HEK293 (cell line): ENCODE measurements at regions not wholly inside any gene's neighbourhood (a gene's known extent, or its start where the extent isn't known, plus 50 kb on each side); places are given as distances from the start of the nearest gene placed in this dataset.

ENCODE experiments used
- CTCF ChIA-PET: fragments of 350-600 bp; formaldehyde crosslinking; extraction: SDS; loops from one replicate; lab custom pipeline; 2021; ENCODE audit warnings: antibody characterized with exemption; lab: Yijun Ruan, JAX
- POLR2A ChIA-PET: fragments of 300-600 bp; formaldehyde crosslinking; extraction: SDS; loops from one replicate; lab custom pipeline; 2020; ENCODE audit warnings: antibody characterized with exemption, inconsistent platforms; lab: Yijun Ruan, JAX
- H3K27ac ChIP-seq: fragments of 200-500 bp; sonication (Bioruptor generic); 2 replicates; pipeline ENCODE4 v1.5.1; 2014; ENCODE audit warnings: low read depth, low read length, control low read depth, inconsistent platforms; ENCODE audit errors: extremely low read depth
- H3K36me3 ChIP-seq, 2 experiments: fragments of 200-500 bp in 1 of 2; sonication (Bioruptor generic) in 1 of 2; 1 replicate in 1 of 2; 2 replicates in 1 of 2; pipeline ENCODE4 v1.5.1; 2014 to 2017; ENCODE audit warnings: inconsistent platforms in 2 of 2, low read length in 2 of 2; ENCODE audit not compliant: control insufficient read depth in 2 of 2, insufficient read depth in 1 of 2
- H3K4me1 ChIP-seq: fragments of 200-500 bp; sonication (Bioruptor generic); 2 replicates; pipeline ENCODE4 v1.5.1; 2014; ENCODE audit warnings: mild to moderate bottlenecking, low read length, inconsistent platforms; ENCODE audit not compliant: control insufficient read depth, insufficient read depth
- H3K4me3 ChIP-seq: 2 replicates; pipeline ENCODE4 v1.5.1; 2011; ENCODE audit warnings: low read depth, mild to moderate bottlenecking, control low read depth, low read length, moderate library complexity
- H3K9me3 ChIP-seq: fragments of 200-500 bp; sonication (Bioruptor generic); 2 replicates; pipeline ENCODE4 v1.5.1; 2014; ENCODE audit warnings: low read depth, low read length, inconsistent platforms; ENCODE audit not compliant: control insufficient read depth, insufficient read depth
- CTCF ChIP-seq: fragments of 450-650 bp; formaldehyde crosslinking; IDR thresholded peaks from 2 replicates; pipeline ENCODE4 v1.5.1; 2016; ENCODE audit warnings: missing biosample characterization, missing genetic modification characterization
- ELK4 ChIP-seq: IDR thresholded peaks from 2 replicates; pipeline ENCODE4 v1.6.1; 2011; ENCODE audit warnings: mild to moderate bottlenecking, low read depth, low read length, borderline replicate concordance
- KLF17 ChIP-seq: fragments of 450-650 bp; formaldehyde crosslinking; IDR thresholded peaks from 2 replicates; pipeline ENCODE4 v1.5.1; 2016; ENCODE audit warnings: missing biosample characterization, missing genetic modification characterization
- MEIS1 ChIP-seq: sonication (generic); formaldehyde crosslinking; IDR thresholded peaks from 2 replicates; pipeline ENCODE4 v1.8.1; 2022; ENCODE audit warnings: missing genetic modification reagents, mild to moderate bottlenecking, borderline replicate concordance
- SETDB1 ChIP-seq: IDR thresholded peaks from one replicate; pipeline ENCODE4 v1.6.1; 2017; ENCODE audit warnings: mild to moderate bottlenecking, low read length, moderate library complexity, mixed read lengths; ENCODE audit not compliant: insufficient read length
- SP7 ChIP-seq: fragments of 450-650 bp; formaldehyde crosslinking; IDR thresholded peaks from 2 replicates; pipeline ENCODE4 v1.5.1; 2016; ENCODE audit warnings: missing biosample characterization, missing genetic modification characterization
- ZBTB11 ChIP-seq: fragments of 450-650 bp; formaldehyde crosslinking; conservative IDR thresholded peaks from 2 replicates; pipeline ENCODE4 v1.5.1; 2016; ENCODE audit warnings: low read depth, missing biosample characterization, missing genetic modification characterization
- ZBTB21 ChIP-seq: fragments of 450-650 bp; formaldehyde crosslinking; IDR thresholded peaks from 2 replicates; pipeline ENCODE4 v1.5.1; 2017; ENCODE audit warnings: missing biosample characterization, missing genetic modification characterization
- ZBTB7A ChIP-seq: fragments of 450-650 bp; formaldehyde crosslinking; IDR thresholded peaks from 2 replicates; pipeline ENCODE4 v1.5.1; 2016; ENCODE audit warnings: low read depth, missing biosample characterization, missing genetic modification characterization
- ZNF132 ChIP-seq: fragments of 450-650 bp; formaldehyde crosslinking; IDR thresholded peaks from 2 replicates; pipeline ENCODE4 v1.5.1; 2017; ENCODE audit warnings: missing biosample characterization, missing genetic modification characterization, borderline replicate concordance
- ZNF2 ChIP-seq: fragments of 450-650 bp; formaldehyde crosslinking; IDR thresholded peaks from 2 replicates; pipeline ENCODE4 v1.5.1; 2016; ENCODE audit warnings: missing biosample characterization, missing genetic modification characterization
- ZNF211 ChIP-seq: fragments of 450-650 bp; formaldehyde crosslinking; IDR thresholded peaks from 2 replicates; pipeline ENCODE4 v1.5.1; 2016; ENCODE audit warnings: low read depth, missing biosample characterization, missing genetic modification characterization
- ZNF362 ChIP-seq: fragments of 450-650 bp; formaldehyde crosslinking; IDR thresholded peaks from 2 replicates; pipeline ENCODE4 v1.5.1; 2016; ENCODE audit warnings: missing biosample characterization, missing genetic modification characterization
- ZNF639 ChIP-seq: fragments of 450-650 bp; formaldehyde crosslinking; IDR thresholded peaks from 2 replicates; pipeline ENCODE4 v1.5.1; 2016; ENCODE audit warnings: missing biosample characterization, missing genetic modification characterization
- ZNF654 ChIP-seq: fragments of 450-650 bp; formaldehyde crosslinking; IDR thresholded peaks from 2 replicates; pipeline ENCODE4 v1.5.1; 2016; ENCODE audit warnings: low read depth, missing biosample characterization, missing genetic modification characterization
- ZNF670 ChIP-seq: fragments of 450-650 bp; formaldehyde crosslinking; IDR thresholded peaks from 2 replicates; pipeline ENCODE4 v1.5.1; 2016; ENCODE audit warnings: missing biosample characterization, missing genetic modification characterization, low read depth
- ZNF701 ChIP-seq: fragments of 450-650 bp; formaldehyde crosslinking; IDR thresholded peaks from 2 replicates; pipeline ENCODE4 v1.5.1; 2016; ENCODE audit warnings: missing biosample characterization, missing genetic modification characterization
- ZNF76 ChIP-seq: fragments of 450-650 bp; formaldehyde crosslinking; IDR thresholded peaks from 2 replicates; pipeline ENCODE4; 2016; ENCODE audit warnings: low read depth, missing biosample characterization, missing genetic modification characterization, borderline replicate concordance
- ZNF768 ChIP-seq: fragments of 450-650 bp; formaldehyde crosslinking; IDR thresholded peaks from 2 replicates; pipeline ENCODE4 v1.5.1; 2018; ENCODE audit warnings: missing biosample characterization, mild to moderate bottlenecking, missing genetic modification characterization
- ZNF843 ChIP-seq: fragments of 450-650 bp; formaldehyde crosslinking; IDR thresholded peaks from 2 replicates; pipeline ENCODE4 v1.5.1; 2016; ENCODE audit warnings: missing biosample characterization, missing genetic modification characterization

GRCh38 chr7:35386082-35386815 is 132.3 kb upstream of the TBX20 start:
- CTCF ChIA-PET: interaction anchor here (0.6 kb wide), 1 partner anchor 591 kb away, joined by 5 read pairs; no protein-coding TSS in a partner anchor
- no peak for TF ChIP-seq ZNF211 (tag by site-specific recombination)
- no peak for TF ChIP-seq ZNF843 (tag by site-specific recombination)
- TF ChIP-seq MEIS1 (CRISPR knock-in tag): no peak
- TF ChIP-seq ZBTB7A (tag by site-specific recombination): no peak
- no peak for TF ChIP-seq ZNF2 (tag by site-specific recombination)
- TF ChIP-seq ZNF768 (tag by site-specific recombination): no peak
- TF ChIP-seq ZBTB21 (tag by site-specific recombination): no peak
- no peak for TF ChIP-seq ZNF362
- TF ChIP-seq ELK4: no peak
- no peak for TF ChIP-seq ZNF670 (tag by site-specific recombination)
- TF ChIP-seq SP7 (tag by site-specific recombination): no peak
- no peak for TF ChIP-seq ZBTB11 (tag by site-specific recombination)
- no peak for TF ChIP-seq KLF17
- no peak for TF ChIP-seq ZNF701 (tag by site-specific recombination)
- no peak for TF ChIP-seq ZNF76 (tag by site-specific recombination)
- no peak for TF ChIP-seq CTCF
- no peak for TF ChIP-seq ZNF654 (tag by site-specific recombination)
- TF ChIP-seq SETDB1: no peak
- no peak for TF ChIP-seq ZNF132 (tag by site-specific recombination)
- TF ChIP-seq ZNF639: no peak
- Histone ChIP-seq H3K9me3 (no peaks in the 10 kb centered on the region), H3K36me3 (no peaks in the 10 kb centered on the region), H3K27ac (no peak overlapping the region), H3K4me3 (no peak overlapping the region), H3K4me1 (no peaks in the 10 kb centered on the region)
- POLR2A ChIA-PET: no interaction called here
